ENCODE measurements at regions not wholly inside any gene's neighbourhood (a gene's known extent, or its start where the extent isn't known, plus 50 kb on each side); places are given as distances from the start of the nearest gene placed in this dataset.

DNA sequence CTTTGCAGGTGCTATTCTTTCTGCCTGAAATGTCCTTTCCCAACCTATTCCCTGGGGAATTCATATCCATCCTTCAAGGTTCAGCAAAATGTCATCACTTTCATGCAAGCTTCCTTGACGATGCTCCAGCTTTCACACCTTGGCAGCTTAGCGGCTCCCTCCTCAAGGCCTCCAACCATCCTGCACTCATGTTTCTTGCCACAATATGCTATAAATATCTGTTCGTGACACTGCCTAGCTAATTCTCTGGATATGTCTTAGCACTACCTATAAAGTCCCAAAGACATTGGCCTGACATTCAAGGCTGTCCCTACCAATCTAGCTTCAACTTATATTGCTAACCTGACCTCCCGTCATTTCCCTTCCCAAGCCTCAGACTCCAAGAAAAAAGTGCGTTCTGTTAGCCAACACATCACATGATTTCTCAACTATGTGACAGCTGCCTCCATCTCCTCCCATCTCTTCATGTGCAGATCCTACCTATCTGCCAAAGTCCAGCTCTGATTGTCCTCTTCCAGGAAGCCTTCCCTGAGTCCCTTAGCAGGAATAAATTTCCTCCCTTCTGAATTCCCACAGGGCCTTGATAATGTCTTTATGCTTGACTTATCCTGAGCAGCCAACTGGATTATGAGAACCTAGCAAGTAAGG is 359.9 kb upstream of the F9 start:
- TF ChIP-seq POLR2A (IDR thresholded peaks at IDR 0.05): no peak
- TF ChIP-seq, protein P1, sequence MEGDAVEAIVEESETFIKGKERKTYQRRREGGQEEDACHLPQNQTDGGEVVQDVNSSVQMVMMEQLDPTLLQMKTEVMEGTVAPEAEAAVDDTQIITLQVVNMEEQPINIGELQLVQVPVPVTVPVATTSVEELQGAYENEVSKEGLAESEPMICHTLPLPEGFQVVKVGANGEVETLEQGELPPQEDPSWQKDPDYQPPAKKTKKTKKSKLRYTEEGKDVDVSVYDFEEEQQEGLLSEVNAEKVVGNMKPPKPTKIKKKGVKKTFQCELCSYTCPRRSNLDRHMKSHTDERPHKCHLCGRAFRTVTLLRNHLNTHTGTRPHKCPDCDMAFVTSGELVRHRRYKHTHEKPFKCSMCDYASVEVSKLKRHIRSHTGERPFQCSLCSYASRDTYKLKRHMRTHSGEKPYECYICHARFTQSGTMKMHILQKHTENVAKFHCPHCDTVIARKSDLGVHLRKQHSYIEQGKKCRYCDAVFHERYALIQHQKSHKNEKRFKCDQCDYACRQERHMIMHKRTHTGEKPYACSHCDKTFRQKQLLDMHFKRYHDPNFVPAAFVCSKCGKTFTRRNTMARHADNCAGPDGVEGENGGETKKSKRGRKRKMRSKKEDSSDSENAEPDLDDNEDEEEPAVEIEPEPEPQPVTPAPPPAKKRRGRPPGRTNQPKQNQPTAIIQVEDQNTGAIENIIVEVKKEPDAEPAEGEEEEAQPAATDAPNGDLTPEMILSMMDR (IDR thresholded peaks at IDR 0.05): no peak

Data from Peyer's patch (tissue), 4 donors.